K562 (cell line): ENCODE measurements at regions not wholly inside any gene's neighbourhood (a gene's known extent, or its start where the extent isn't known, plus 50 kb on each side); places are given as distances from the start of the nearest gene placed in this dataset.

Source experiments
- ATAC-seq: fragments of 200-7000 bp; cut with Tn5 transposase; 3 replicates; pipeline ENCODE4 v1.9.1; 2020; ENCODE audit warnings: moderate library complexity
- BruUV-seq: library from RNA; stranded (reverse); fragments of 400-500 nt; replicated peaks from 2 replicates; lab custom pipeline; 2021; lab: Mats Ljungman, UMichigan
- CTCF ChIA-PET: fragments of 300-600 bp; formaldehyde crosslinking; extraction: SDS; loops from one replicate; lab custom pipeline; 2021; ENCODE audit warnings: low intra/inter-chr PET ratio; lab: Yijun Ruan, JAX
- POLR2A ChIA-PET: fragments of 300-600, 350-650 bp; sonication (Branson Sonifier 250); formaldehyde crosslinking; extraction: SDS; loops from one replicate; lab custom pipeline; 2021; ENCODE audit warnings: antibody characterized with exemption, inconsistent platforms; lab: Yijun Ruan, JAX
- DNase-seq, 4 experiments: peaks; one replicate each; pipeline versions ENCODE4 v3.0.0 to v3.0.0-alpha.2; 2011 to 2018; ENCODE audit warnings: low spot score in 3 of 4, mixed read lengths in 3 of 4; ENCODE audit errors: extremely low read depth in 1 of 4
- FAIRE-seq: peaks from 2 replicates; lab custom pipeline; 2011; peaks lifted over from hg19 to GRCh38; lab: Jason Lieb, UNC
- H2AFZ ChIP-seq: 2 replicates; pipeline ENCODE4 v1.6.0; 2011; ENCODE audit warnings: low read depth, low read length, control low read depth, inconsistent platforms
- H3K27ac ChIP-seq: fragments of 200-600 bp; 3 replicates; pipeline ENCODE4 v1.8.0; 2011; ENCODE audit warnings: low read depth, mild to moderate bottlenecking, control low read depth, inconsistent platforms, low read length, moderate library complexity, mixed read lengths; ENCODE audit errors: extremely low read depth
- H3K27me3 ChIP-seq, 2 experiments: fragments of 300-600 bp in 1 of 2; 2 replicates in 1 of 2; 3 replicates in 1 of 2; pipeline versions ENCODE4 v1.6.0 to v1.8.0; 2011; ENCODE audit warnings: inconsistent platforms in 2 of 2, low read length in 2 of 2, mild to moderate bottlenecking in 1 of 2, mixed read lengths in 1 of 2, moderate library complexity in 1 of 2; ENCODE audit not compliant: control insufficient read depth in 2 of 2, insufficient read depth in 2 of 2
- H3K36me3 ChIP-seq: fragments of 300-600 bp; 3 replicates; pipeline ENCODE4 v1.8.0; 2011; ENCODE audit warnings: mild to moderate bottlenecking, low read length, inconsistent platforms; ENCODE audit not compliant: control insufficient read depth, insufficient read depth
- H3K4me1 ChIP-seq, 2 experiments: fragments of 200-600 bp in 1 of 2; replicated peaks in 1 of 2; 2 replicates in 1 of 2; 3 replicates in 1 of 2; pipeline versions ENCODE4 v1.5.1 to v1.8.0; 2011; ENCODE audit warnings: inconsistent platforms in 2 of 2, low read length in 2 of 2, mild to moderate bottlenecking in 1 of 2, mixed read lengths in 1 of 2, moderate library complexity in 1 of 2; ENCODE audit not compliant: control insufficient read depth in 2 of 2, insufficient read depth in 2 of 2
- H3K4me2 ChIP-seq: 2 replicates; pipeline ENCODE4 v1.6.1; 2011; ENCODE audit warnings: low read length, control low read depth, inconsistent platforms, mixed read lengths; ENCODE audit not compliant: insufficient read depth
- H3K4me3 ChIP-seq: fragments of 200-600 bp; sonication (generic), shearing (Covaris generic); 2 replicates; pipeline ENCODE4 v1.5.1; 2016; ENCODE audit warnings: control low read depth, inconsistent platforms
- H3K79me2 ChIP-seq: fragments of 200-600 bp; 3 replicates; pipeline ENCODE4 v1.8.0; 2011; ENCODE audit warnings: low read length, inconsistent platforms; ENCODE audit not compliant: control insufficient read depth, insufficient read depth
- H3K9ac ChIP-seq, 2 experiments: 2 replicates each; pipeline versions ENCODE4 v1.6.0 to v1.6.1; 2011; ENCODE audit warnings: low read depth in 2 of 2, low read length in 2 of 2, control low read depth in 1 of 2, inconsistent platforms in 1 of 2, mild to moderate bottlenecking in 1 of 2, mixed read lengths in 1 of 2; ENCODE audit not compliant: insufficient read depth in 1 of 2
- H3K9me1 ChIP-seq: one replicate; pipeline ENCODE4 v1.6.0; 2011; ENCODE audit warnings: inconsistent platforms, mild to moderate bottlenecking, low read length, moderate library complexity; ENCODE audit not compliant: control insufficient read depth, insufficient read depth
- H3K9me3 ChIP-seq: replicated peaks from 2 replicates; pipeline ENCODE4 v1.5.1; 2011; ENCODE audit warnings: low read depth, low read length, inconsistent platforms; ENCODE audit not compliant: control insufficient read depth, insufficient read depth
- H4K20me1 ChIP-seq: replicated peaks from 2 replicates; pipeline ENCODE4 v1.6.1; 2011; ENCODE audit warnings: low read length, inconsistent platforms, mixed read lengths; ENCODE audit not compliant: control insufficient read depth, insufficient read depth
- FOXK1 ChIP-seq: sonication (generic); formaldehyde crosslinking; IDR thresholded peaks from 2 replicates; pipeline ENCODE4 v1.8.0; 2022; ENCODE audit warnings: missing genetic modification reagents, mild to moderate bottlenecking, borderline replicate concordance
- HDAC3 ChIP-seq: fragments of 450-650 bp; IDR thresholded peaks from 2 replicates; pipeline ENCODE4 v1.6.1; 2018; ENCODE audit warnings: borderline replicate concordance, mild to moderate bottlenecking, moderate library complexity; ENCODE audit not compliant: partially characterized antibody
- MTA3 ChIP-seq: fragments of 450-650 bp; formaldehyde crosslinking; IDR thresholded peaks from 2 replicates; pipeline ENCODE4 v1.6.1; 2017; ENCODE audit warnings: mild to moderate bottlenecking, borderline replicate concordance
- SMAD4 ChIP-seq: fragments of 250-450 bp; sonication (Bioruptor Pico); conservative IDR thresholded peaks from 2 replicates; pipeline ENCODE4 v1.8.0; 2021; ENCODE audit warnings: inconsistent platforms, mild to moderate bottlenecking, moderate library complexity
- SNIP1 ChIP-seq: fragments of 450-650 bp; IDR thresholded peaks from 2 replicates; pipeline ENCODE4 v1.7.1; 2017; ENCODE audit warnings: low read depth, mild to moderate bottlenecking
- ZNF696 ChIP-seq: fragments of 250-450 bp; sonication (Bioruptor Pico); conservative IDR thresholded peaks from 2 replicates; pipeline ENCODE4 v1.4.0; 2020; ENCODE audit warnings: mild to moderate bottlenecking, moderate library complexity
- WGBS: fragments of 100-300 bp; shearing (Covaris generic); methylation state at CpG from one replicate; pipeline ENCODE4 v1.1.6; 2016; ENCODE audit warnings: low coverage, mixed read lengths; ENCODE audit not compliant: insufficient coverage; ENCODE audit errors: missing lambda C conversion rate; 5-methylcytosine and 5-hydroxymethylcytosine counted together
- in situ Hi-C: fragments of 300-500 bp; cut with MboI; formaldehyde crosslinking; loops from 4 replicates; pipeline ENCODE4 v1.15.0; 2018; ENCODE audit warnings: inconsistent platforms, mixed read lengths
- intact Hi-C: fragments of 100-400 bp; cut with micrococcal nuclease; formaldehyde crosslinking; loops from 2 replicates; pipeline ENCODE4 v1.14.2; 2022
- TF ChIP-seq, protein P1 (sequence below): sonication (generic); formaldehyde crosslinking; IDR thresholded peaks from 2 replicates; pipeline ENCODE4 v1.8.0; 2022; ENCODE audit warnings: mild to moderate bottlenecking, missing genetic modification reagents
- TF ChIP-seq, protein P2 (sequence below): fragments of 250-450 bp; sonication (Bioruptor Pico); IDR thresholded peaks from 2 replicates; pipeline ENCODE4 v1.4.0; 2020; ENCODE audit warnings: mild to moderate bottlenecking, moderate library complexity
- TF ChIP-seq, protein P3 (sequence below): fragments of 200-800 bp; sonication (Bioruptor generic); IDR thresholded peaks from 2 replicates; pipeline ENCODE4 v1.6.1; 2017; ENCODE audit warnings: missing genetic modification characterization, missing compliant biosample characterization

DNA sequence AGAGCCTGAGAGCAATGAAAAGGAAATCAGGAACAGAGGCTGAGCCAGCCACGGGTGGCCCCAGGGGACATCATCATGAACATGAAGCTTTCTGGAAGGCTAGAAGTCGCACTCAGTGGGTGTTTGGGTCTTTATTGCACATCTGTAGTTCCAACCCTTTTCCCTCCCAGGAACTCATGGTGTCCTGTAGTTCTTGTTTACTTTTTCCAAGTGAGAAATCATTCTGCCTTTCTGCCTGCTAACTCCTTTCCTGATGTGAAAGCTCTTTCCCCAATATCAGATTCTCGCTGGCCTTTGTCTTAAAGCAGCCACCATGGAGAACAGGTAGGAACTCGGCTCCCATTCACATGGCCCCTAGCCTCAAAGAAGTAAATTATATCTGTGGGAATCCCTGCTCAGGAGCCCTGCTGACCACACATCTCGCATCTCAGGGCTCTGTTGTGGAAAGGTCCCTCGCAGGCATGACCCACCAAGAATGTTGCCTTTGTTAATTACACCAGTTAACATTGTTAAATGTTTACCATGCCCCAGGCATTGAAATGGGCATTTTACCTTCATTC lies 542.7 kb downstream of the TNS3 start:
- 0 out of 5 replicates have a peak, but pooled peaks cover 0 to 3% of the 10 kb centered on the region in 2 experiments for H3K27me3 ChIP-seq
- no peaks in the 10 kb centered on the region for H3K4me1 ChIP-seq
- no peaks in the 10 kb centered on the region for H3K9me3 ChIP-seq
- H3K36me3 ChIP-seq: no peaks in the 10 kb centered on the region
- intact Hi-C loops (no loop called here), in situ Hi-C loops (no loop called here)
- FAIRE-seq (no peak), DNase-seq (no peak), ATAC-seq (no peak)
- H2AFZ ChIP-seq: no peak overlapping the region
- CTCF ChIA-PET: no interaction called here
- no peak overlapping the region for H3K4me2 ChIP-seq
- no peak overlapping the region for H3K27ac ChIP-seq
- no peaks in the 10 kb centered on the region for H4K20me1 ChIP-seq
- TF ChIP-seq, protein P1, sequence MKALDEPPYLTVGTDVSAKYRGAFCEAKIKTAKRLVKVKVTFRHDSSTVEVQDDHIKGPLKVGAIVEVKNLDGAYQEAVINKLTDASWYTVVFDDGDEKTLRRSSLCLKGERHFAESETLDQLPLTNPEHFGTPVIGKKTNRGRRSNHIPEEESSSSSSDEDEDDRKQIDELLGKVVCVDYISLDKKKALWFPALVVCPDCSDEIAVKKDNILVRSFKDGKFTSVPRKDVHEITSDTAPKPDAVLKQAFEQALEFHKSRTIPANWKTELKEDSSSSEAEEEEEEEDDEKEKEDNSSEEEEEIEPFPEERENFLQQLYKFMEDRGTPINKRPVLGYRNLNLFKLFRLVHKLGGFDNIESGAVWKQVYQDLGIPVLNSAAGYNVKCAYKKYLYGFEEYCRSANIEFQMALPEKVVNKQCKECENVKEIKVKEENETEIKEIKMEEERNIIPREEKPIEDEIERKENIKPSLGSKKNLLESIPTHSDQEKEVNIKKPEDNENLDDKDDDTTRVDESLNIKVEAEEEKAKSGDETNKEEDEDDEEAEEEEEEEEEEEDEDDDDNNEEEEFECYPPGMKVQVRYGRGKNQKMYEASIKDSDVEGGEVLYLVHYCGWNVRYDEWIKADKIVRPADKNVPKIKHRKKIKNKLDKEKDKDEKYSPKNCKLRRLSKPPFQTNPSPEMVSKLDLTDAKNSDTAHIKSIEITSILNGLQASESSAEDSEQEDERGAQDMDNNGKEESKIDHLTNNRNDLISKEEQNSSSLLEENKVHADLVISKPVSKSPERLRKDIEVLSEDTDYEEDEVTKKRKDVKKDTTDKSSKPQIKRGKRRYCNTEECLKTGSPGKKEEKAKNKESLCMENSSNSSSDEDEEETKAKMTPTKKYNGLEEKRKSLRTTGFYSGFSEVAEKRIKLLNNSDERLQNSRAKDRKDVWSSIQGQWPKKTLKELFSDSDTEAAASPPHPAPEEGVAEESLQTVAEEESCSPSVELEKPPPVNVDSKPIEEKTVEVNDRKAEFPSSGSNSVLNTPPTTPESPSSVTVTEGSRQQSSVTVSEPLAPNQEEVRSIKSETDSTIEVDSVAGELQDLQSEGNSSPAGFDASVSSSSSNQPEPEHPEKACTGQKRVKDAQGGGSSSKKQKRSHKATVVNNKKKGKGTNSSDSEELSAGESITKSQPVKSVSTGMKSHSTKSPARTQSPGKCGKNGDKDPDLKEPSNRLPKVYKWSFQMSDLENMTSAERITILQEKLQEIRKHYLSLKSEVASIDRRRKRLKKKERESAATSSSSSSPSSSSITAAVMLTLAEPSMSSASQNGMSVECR (CRISPR knock-in tag): no peak
- no peak for TF ChIP-seq MTA3
- TF ChIP-seq, protein P2, sequence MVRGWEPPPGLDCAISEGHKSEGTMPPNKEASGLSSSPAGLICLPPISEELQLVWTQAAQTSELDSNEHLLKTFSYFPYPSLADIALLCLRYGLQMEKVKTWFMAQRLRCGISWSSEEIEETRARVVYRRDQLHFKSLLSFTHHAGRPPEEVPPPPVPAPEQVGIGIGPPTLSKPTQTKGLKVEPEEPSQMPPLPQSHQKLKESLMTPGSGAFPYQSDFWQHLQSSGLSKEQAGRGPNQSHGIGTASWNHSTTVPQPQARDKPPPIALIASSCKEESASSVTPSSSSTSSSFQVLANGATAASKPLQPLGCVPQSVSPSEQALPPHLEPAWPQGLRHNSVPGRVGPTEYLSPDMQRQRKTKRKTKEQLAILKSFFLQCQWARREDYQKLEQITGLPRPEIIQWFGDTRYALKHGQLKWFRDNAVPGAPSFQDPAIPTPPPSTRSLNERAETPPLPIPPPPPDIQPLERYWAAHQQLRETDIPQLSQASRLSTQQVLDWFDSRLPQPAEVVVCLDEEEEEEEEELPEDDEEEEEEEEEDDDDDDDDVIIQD (CRISPR knock-in tag): no peak
- TF ChIP-seq, protein P3, sequence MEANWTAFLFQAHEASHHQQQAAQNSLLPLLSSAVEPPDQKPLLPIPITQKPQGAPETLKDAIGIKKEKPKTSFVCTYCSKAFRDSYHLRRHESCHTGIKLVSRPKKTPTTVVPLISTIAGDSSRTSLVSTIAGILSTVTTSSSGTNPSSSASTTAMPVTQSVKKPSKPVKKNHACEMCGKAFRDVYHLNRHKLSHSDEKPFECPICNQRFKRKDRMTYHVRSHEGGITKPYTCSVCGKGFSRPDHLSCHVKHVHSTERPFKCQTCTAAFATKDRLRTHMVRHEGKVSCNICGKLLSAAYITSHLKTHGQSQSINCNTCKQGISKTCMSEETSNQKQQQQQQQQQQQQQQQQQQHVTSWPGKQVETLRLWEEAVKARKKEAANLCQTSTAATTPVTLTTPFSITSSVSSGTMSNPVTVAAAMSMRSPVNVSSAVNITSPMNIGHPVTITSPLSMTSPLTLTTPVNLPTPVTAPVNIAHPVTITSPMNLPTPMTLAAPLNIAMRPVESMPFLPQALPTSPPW (CRISPR knock-in tag): no peak
- no peak for TF ChIP-seq HDAC3
- TF ChIP-seq ZNF696 (CRISPR knock-in tag): no peak
- TF ChIP-seq SMAD4 (CRISPR knock-in tag): no peak
- TF ChIP-seq FOXK1 (CRISPR knock-in tag): no peak
- no peak for TF ChIP-seq SNIP1
- H3K9ac ChIP-seq: no peak overlapping the region
- 0% methylated on average over 6 of the region's 6 CpGs for WGBS
- BruUV-seq: no TSS peak
- H3K4me3 ChIP-seq: no peak overlapping the region
- no peaks in the 10 kb centered on the region for H3K9me1 ChIP-seq
- no peaks in the 10 kb centered on the region for H3K79me2 ChIP-seq
- POLR2A ChIA-PET: no interaction called here
